RWPE2 (cell line): ENCODE measurements at regions not wholly inside any gene's neighbourhood (a gene's known extent, or its start where the extent isn't known, plus 50 kb on each side); places are given as distances from the start of the nearest gene placed in this dataset.

ENCODE experiments used
- ATAC-seq: fragments of 200-7000 bp; cut with Tn5 transposase; 3 replicates; pipeline ENCODE4 v1.9.1; 2021; ENCODE audit warnings: low read depth
- DNase-seq: peaks from one replicate; pipeline ENCODE4 v3.0.0-alpha.2; 2020; ENCODE audit warnings: low spot score
- H3K27ac ChIP-seq: fragments of 450-650 bp; 2 replicates; pipeline ENCODE4 v1.5.1; 2017; ENCODE audit warnings: mild to moderate bottlenecking; ENCODE audit not compliant: poor library complexity, severe bottlenecking
- H3K27me3 ChIP-seq: fragments of 250-450 bp; sonication (Bioruptor Pico); 2 replicates; pipeline ENCODE4 v1.5.1; 2021; ENCODE audit warnings: mild to moderate bottlenecking, moderate library complexity; ENCODE audit not compliant: insufficient read depth, poor library complexity, severe bottlenecking
- H3K36me3 ChIP-seq: fragments of 250-450 bp; sonication (Bioruptor Pico); 2 replicates; pipeline ENCODE4 v1.5.1; 2020; ENCODE audit warnings: low read depth, mild to moderate bottlenecking, moderate library complexity
- H3K4me1 ChIP-seq: fragments of 250-450 bp; sonication (Bioruptor Pico); 2 replicates; pipeline ENCODE4 v1.5.1; 2021; ENCODE audit warnings: mild to moderate bottlenecking, moderate library complexity; ENCODE audit not compliant: insufficient read depth, poor library complexity, severe bottlenecking
- H3K4me3 ChIP-seq: fragments of 250-450 bp; sonication (Bioruptor Pico); 2 replicates; pipeline ENCODE4 v1.5.1; 2021; ENCODE audit warnings: mild to moderate bottlenecking, moderate library complexity; ENCODE audit not compliant: severe bottlenecking
- H3K9me3 ChIP-seq: fragments of 250-450 bp; sonication (Bioruptor Pico); 2 replicates; pipeline ENCODE4 v1.5.1; 2021; ENCODE audit warnings: mild to moderate bottlenecking, moderate library complexity; ENCODE audit not compliant: severe bottlenecking
- TF ChIP-seq, protein P1 (sequence below): fragments of 450-650 bp; IDR thresholded peaks from one replicate; pipeline ENCODE4 v1.5.1; 2017; ENCODE audit warnings: mild to moderate bottlenecking, moderate library complexity; ENCODE audit not compliant: poor library complexity, severe bottlenecking

DNA sequence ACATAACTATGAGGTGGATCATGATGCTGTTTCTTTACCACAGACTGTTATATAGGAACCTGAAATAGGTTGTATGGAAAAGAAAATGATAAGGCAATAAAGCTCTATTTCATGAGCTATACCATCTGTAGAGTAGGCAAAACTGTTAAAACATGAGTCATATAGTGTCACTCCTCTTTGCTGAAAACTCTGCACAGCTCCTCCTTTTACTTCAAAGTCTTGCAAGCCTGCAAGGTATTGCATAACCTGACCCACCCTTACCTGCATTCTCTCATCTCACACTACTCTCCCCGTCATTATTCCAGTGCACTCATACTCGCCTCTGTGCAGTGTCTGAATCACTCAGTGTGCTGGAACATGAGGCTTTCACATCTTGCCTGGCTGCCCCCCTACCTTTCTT, 790.1 kb downstream of the EFNA5 start:
- Histone ChIP-seq H3K27me3 (no peaks in the 10 kb centered on the region), H3K36me3 (no peaks in the 10 kb centered on the region), H3K4me3 (no peak overlapping the region), H3K9me3 (no peaks in the 10 kb centered on the region), H3K27ac (no peak overlapping the region), H3K4me1 (peaks cover 2% of the 10 kb centered on the region)
- DNase-seq (no peak), ATAC-seq (peak; percentile 97)
- TF ChIP-seq, protein P1, sequence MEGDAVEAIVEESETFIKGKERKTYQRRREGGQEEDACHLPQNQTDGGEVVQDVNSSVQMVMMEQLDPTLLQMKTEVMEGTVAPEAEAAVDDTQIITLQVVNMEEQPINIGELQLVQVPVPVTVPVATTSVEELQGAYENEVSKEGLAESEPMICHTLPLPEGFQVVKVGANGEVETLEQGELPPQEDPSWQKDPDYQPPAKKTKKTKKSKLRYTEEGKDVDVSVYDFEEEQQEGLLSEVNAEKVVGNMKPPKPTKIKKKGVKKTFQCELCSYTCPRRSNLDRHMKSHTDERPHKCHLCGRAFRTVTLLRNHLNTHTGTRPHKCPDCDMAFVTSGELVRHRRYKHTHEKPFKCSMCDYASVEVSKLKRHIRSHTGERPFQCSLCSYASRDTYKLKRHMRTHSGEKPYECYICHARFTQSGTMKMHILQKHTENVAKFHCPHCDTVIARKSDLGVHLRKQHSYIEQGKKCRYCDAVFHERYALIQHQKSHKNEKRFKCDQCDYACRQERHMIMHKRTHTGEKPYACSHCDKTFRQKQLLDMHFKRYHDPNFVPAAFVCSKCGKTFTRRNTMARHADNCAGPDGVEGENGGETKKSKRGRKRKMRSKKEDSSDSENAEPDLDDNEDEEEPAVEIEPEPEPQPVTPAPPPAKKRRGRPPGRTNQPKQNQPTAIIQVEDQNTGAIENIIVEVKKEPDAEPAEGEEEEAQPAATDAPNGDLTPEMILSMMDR = no peak

DNA sequence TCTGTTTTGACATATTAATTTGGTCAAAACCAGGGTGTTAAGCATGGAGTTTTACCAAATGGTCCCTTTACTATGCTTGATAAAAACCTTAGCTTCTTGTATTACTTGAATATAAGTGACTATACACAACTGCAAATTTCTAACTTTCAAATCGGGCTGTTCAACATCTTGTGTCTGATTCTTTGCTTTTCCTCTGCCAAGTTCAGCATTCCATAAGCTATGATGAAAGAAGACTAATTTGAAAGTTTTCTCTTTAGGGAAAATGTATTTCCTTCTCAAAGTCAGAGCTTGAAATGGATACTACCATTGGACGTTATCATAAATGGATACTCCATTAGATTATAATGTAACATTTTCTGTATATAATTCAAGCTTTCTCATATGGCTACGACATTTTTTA, 792.9 kb downstream of the EFNA5 start:
- Histone ChIP-seq H3K36me3 (no peaks in the 10 kb centered on the region), H3K27me3 (no peaks in the 10 kb centered on the region), H3K4me1 (peaks cover 2% of the 10 kb centered on the region), H3K27ac (no peak overlapping the region), H3K4me3 (no peak overlapping the region), H3K9me3 (no peaks in the 10 kb centered on the region)
- DNase-seq (no peak), ATAC-seq (no peak)
- TF ChIP-seq, protein P1 = no peak

DNA sequence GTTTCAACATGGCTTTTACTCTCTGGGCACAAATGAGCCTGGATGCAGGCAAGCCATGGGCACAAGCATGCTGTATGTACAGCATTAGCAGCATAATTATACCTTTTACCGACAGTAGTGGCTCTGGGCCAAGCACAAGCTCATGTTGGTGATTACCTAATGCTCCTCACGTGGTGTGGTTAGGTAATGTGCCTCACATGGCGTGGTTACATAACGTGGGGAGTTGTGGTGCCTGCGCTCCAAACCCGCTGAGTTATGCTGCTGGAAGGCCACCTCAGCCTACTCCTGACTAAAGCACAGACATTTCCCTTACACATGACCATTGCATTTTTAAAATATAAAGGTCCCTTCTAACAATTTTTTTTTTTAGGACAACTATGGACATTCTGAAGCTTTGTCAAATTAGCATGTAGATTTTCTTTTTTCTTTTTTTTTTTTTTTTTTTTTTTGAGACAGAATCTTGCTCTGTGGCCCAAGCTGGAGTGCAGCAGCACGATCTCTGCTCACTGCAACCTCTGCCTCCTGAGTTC, 794.0 kb downstream of the EFNA5 start:
- no peaks in the 10 kb centered on the region for H3K27me3 ChIP-seq
- no peaks in the 10 kb centered on the region for H3K9me3 ChIP-seq
- no peak for ATAC-seq
- no peaks in the 10 kb centered on the region for H3K36me3 ChIP-seq
- no peak for DNase-seq
- no peak overlapping the region for H3K27ac ChIP-seq
- TF ChIP-seq, protein P1 = no peak
- no peak overlapping the region for H3K4me3 ChIP-seq
- H3K4me1 ChIP-seq = peaks cover 1% of the 10 kb centered on the region

DNA sequence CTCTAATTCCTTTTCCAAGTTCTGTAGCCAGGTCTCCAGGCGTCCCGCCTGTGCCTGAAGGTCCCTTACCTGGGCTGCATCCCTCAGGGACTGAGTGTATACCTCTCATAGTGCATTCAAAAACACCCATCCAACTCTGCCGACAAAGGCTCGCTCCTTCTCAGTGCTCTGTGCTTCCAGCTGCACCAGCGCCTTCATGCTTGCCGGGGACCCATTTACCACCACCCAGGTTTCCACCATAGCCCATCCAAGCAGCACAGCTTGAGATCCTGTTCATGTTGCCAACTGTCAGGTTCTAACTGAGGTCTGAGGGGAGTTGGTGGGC, 794.5 kb downstream of the EFNA5 start:
- no peak for ATAC-seq
- no peaks in the 10 kb centered on the region for H3K36me3 ChIP-seq

More for the DNA sequence above, 794.5 kb downstream of the EFNA5 start:
- no peaks in the 10 kb centered on the region for H3K9me3 ChIP-seq
- no peak for DNase-seq
- TF ChIP-seq, protein P1 = peak; percentile 0
- no peaks in the 10 kb centered on the region for H3K27me3 ChIP-seq
- no peaks in the 10 kb centered on the region for H3K4me1 ChIP-seq
- H3K4me3 ChIP-seq = no peak overlapping the region
- H3K27ac ChIP-seq = no peak overlapping the region
